Heart left ventricle (tissue), 16 donors: ENCODE measurements at regions not wholly inside any gene's neighbourhood (a gene's known extent, or its start where the extent isn't known, plus 50 kb on each side); places are given as distances from the start of the nearest gene placed in this dataset.

Experiments
- ATAC-seq, 4 donors: fragments of 200-7000 bp; cut with Tn5 transposase; one replicate each; pipeline ENCODE4 v1.9.1; 2020 to 2022; ENCODE audit warnings: moderate library complexity in 4 of 4, mild to moderate bottlenecking in 3 of 4, moderate number of reproducible peaks in 1 of 4
- DNase-seq, 5 donors: peaks; one replicate each; pipeline ENCODE4 v3.0.0-alpha.2; 2020
- H3K27ac ChIP-seq, 12 donors: fragments of 200-600 bp; sonication (generic) in 4 of 12; one replicate each; pipeline versions ENCODE4 v1.5.0 to v1.8.0; 2016 to 2022; ENCODE audit warnings: mild to moderate bottlenecking in 2 of 12
- H3K27me3 ChIP-seq, 9 donors: fragments of 200-600 bp; sonication (generic) in 2 of 9; one replicate each; pipeline versions ENCODE4 v1.5.1 to v1.8.0; 2016 to 2022; ENCODE audit warnings: mild to moderate bottlenecking in 3 of 9
- H3K36me3 ChIP-seq, 9 donors: fragments of 200-600 bp; sonication (generic) in 2 of 9; one replicate each; pipeline versions ENCODE4 v1.5.0 to v1.8.0; 2018 to 2022; ENCODE audit warnings: mild to moderate bottlenecking in 2 of 9
- H3K4me1 ChIP-seq, 12 donors: fragments of 200-600 bp; sonication (generic) in 4 of 12; one replicate each; pipeline versions ENCODE4 v1.5.0 to v1.8.0; 2016 to 2022; ENCODE audit warnings: mild to moderate bottlenecking in 3 of 12
- H3K4me3 ChIP-seq, 12 donors: fragments of 200-600 bp; sonication (generic) in 4 of 12; one replicate each; pipeline versions ENCODE4 v1.5.0 to v1.8.0; 2017 to 2022; ENCODE audit warnings: mild to moderate bottlenecking in 9 of 12, moderate library complexity in 4 of 12
- H3K9me3 ChIP-seq, 12 donors: fragments of 200-600 bp; sonication (generic) in 4 of 12; one replicate each; pipeline versions ENCODE4 v1.5.0 to v1.8.0; 2016 to 2022; ENCODE audit warnings: mild to moderate bottlenecking in 1 of 12
- POLR2A ChIP-seq, 2 donors: fragments of 450-650 bp; IDR thresholded peaks; one replicate each; pipeline ENCODE4 v1.6.1; 2017; ENCODE audit warnings: antibody characterized with exemption in 2 of 2, mild to moderate bottlenecking in 2 of 2, moderate library complexity in 2 of 2
- WGBS, 4 donors: extraction: QIAGEN DNeasy Blood & Tissue Kit in 2 of 4; methylation state at CpG; one replicate each; pipeline versions ENCODE4 v1.1.5 to v1.1.7; 2013 to 2018; 5-methylcytosine and 5-hydroxymethylcytosine counted together
- intact Hi-C, 10 donors: fragments of 100-400 bp; cut with DNase I; formaldehyde crosslinking; loops; one replicate each; pipeline versions ENCODE4 v1.11.1 to v1.14.2; 2022
- TF ChIP-seq, protein P1 (sequence below), 12 donors: fragments of 200-600 bp; sonication (generic) in 4 of 12; IDR thresholded peaks; one replicate each; pipeline versions ENCODE4 v1.5.0 to v1.8.0; 2018 to 2022; ENCODE audit warnings: antibody characterized with exemption in 12 of 12, mild to moderate bottlenecking in 5 of 12
- donor health status: ischemic (EF 13 %, LVEDD 7.1; RV severe dilation, severe dysfunction).
- donor health status: healthy with polysubstance abuse.
- donor health status: DM: no; HTN: yes; CAD: no.
- donor health status: DM: no; HTN: no; CAD: no.
- donor health status: ischemic (EF 25% LVEDD 6.9; RV normal size, moderate dysfunction).
- donor health status: ischemic (EF 25% LVEDD 5.7; RV mildly dilated, moderate dysfunction).
- donor health status: healthy.
- donor health status: DM: yes; HTN: yes; CAD: no.
- donor health status: ischemic (EF 35%, LVEDD 5.7; RV mildly dilated, moderate dysfunction).
- donor health status: nonischemic (EF 11% LVEDD 7.7; RV severe dilation, severe dysfunction).
- donor health status: DM: yes; HTN: yes; CAD: no.
- donor health status: PGD.
- donor health status: ischemic (EF 29% LVEDD 5.4; RV normal size, mild dysfunction).
- donor health status: nonischemic (EF 23%, LVEDD 6.1; RV moderate dilation, normal function).

DNA sequence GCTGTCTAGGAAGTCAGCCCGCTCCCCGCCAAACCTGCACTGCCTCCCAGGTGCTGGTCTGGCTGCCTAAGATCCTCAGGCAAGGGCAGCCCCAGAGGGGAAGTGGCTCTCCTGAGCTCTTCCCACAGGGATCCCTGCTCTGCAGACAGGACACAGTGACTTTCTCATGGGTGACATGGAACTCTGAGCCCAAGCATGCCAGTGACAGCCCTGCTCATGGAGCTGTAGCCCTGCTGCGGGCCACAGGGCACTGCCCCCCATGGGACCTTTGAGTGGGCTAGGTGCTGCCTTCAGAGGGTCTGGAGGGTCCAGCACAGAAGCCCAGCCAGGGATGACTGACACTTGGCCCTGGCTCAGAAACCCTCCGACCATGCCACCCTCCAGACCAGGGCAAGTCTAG lies 109.1 kb downstream of the TUBA3C start:
- no peaks in the 10 kb centered on the region for H3K36me3 ChIP-seq
- intact Hi-C loops: loop anchor here in 1 of 10 donors (2.0 kb wide), 1 partner anchor 16 kb away; no protein-coding TSS in a partner anchor
- H3K4me1 ChIP-seq: no peaks in the 10 kb centered on the region
- no peak overlapping the region for H3K4me3 ChIP-seq
- H3K9me3 ChIP-seq: no peaks in the 10 kb centered on the region
- 65 to 93% (median 83%) methylated on average over 4 of the region's 4 CpGs for WGBS, 4 donors
- no peak overlapping the region for H3K27ac ChIP-seq
- TF ChIP-seq POLR2A (IDR thresholded peaks at IDR 0.05): no peak
- TF ChIP-seq, protein P1, sequence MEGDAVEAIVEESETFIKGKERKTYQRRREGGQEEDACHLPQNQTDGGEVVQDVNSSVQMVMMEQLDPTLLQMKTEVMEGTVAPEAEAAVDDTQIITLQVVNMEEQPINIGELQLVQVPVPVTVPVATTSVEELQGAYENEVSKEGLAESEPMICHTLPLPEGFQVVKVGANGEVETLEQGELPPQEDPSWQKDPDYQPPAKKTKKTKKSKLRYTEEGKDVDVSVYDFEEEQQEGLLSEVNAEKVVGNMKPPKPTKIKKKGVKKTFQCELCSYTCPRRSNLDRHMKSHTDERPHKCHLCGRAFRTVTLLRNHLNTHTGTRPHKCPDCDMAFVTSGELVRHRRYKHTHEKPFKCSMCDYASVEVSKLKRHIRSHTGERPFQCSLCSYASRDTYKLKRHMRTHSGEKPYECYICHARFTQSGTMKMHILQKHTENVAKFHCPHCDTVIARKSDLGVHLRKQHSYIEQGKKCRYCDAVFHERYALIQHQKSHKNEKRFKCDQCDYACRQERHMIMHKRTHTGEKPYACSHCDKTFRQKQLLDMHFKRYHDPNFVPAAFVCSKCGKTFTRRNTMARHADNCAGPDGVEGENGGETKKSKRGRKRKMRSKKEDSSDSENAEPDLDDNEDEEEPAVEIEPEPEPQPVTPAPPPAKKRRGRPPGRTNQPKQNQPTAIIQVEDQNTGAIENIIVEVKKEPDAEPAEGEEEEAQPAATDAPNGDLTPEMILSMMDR (IDR thresholded peaks at IDR 0.05): no peak
- H3K27me3 ChIP-seq: no peaks in the 10 kb centered on the region
- peak in 1 of 5 donors; percentile 38 for DNase-seq
- ATAC-seq: no peak

DNA sequence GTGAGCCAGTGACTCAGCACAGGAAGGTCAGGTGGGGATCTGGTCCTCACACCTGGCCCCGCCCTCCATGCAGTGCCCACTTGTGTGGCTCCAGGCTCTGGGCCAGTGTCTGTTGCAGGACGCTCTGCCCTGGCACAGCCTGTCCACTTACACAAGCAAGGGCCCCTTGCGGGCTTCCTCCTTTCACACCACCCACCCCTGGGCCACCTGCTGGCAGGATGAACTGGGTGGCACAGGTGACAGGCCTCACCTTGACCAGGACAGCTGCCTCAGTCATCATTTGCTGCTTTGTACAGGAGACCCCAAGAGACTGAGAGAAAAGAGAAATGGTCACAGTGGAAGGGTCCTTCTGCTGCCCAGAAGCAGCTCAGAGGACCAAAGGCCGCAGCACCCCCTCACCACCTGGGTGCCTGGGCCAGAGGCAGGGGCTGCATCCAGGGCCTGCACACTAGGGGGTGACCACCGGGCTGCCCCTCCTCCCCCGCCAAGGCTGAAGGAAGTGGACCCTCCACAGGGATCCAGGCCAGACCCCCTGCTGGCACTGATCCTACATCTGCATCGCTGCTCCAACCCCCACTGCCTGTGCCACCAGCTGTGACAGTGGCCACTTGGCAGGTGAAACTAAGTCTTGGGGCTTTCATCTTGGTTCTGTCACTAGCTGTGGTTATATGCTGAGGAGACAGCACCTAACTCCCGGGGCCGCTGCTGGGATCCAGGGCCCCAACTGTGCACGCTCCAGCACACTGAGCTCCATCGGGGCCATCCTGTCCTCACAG lies 110.3 kb downstream of the TUBA3C start:
- WGBS, 4 donors: 78 to 90% (median 80%) methylated on average over 9 to 11 of the region's 11 CpGs
- Histone ChIP-seq H3K4me3 (no peak overlapping the region), H3K36me3 (no peaks in the 10 kb centered on the region), H3K27me3 (no peaks in the 10 kb centered on the region), H3K4me1 (no peaks in the 10 kb centered on the region), H3K27ac (no peak overlapping the region), H3K9me3 (peaks cover 0 to 2% (median 0%) of the 10 kb centered on the region in 12 donors)
- ATAC-seq (peak in 1 of 4 donors; percentile 39), DNase-seq (no peak)
- TF ChIP-seq POLR2A (IDR thresholded peaks at IDR 0.05): no peak
- TF ChIP-seq, protein P1 (IDR thresholded peaks at IDR 0.05): no peak
- intact Hi-C loops: no loop called here

DNA sequence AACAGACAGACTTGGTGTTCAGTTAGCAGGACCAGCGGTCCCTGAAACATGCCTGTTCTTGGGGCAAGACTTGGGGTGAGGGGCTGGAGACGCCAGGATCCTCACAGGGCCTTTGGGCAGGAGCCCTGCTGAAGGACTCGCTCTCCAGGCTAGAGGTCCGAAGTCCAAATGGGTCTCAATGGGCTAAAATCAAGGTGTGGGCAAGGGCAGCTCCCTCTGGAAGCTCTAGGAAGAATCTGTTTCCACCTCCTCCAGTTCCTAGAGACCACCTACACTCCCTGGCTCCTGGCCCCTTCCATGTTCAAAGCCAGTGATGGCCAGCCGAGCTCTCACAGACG lies 111.3 kb downstream of the TUBA3C start:
- Histone ChIP-seq H3K9me3 (peaks cover 0 to 8% (median 0%) of the 10 kb centered on the region in 12 donors), H3K4me3 (no peak overlapping the region), H3K4me1 (no peaks in the 10 kb centered on the region), H3K36me3 (no peaks in the 10 kb centered on the region), H3K27me3 (no peaks in the 10 kb centered on the region), H3K27ac (no peak overlapping the region)
- no peak for TF ChIP-seq POLR2A (IDR thresholded peaks at IDR 0.05)
- TF ChIP-seq, protein P1 (IDR thresholded peaks at IDR 0.05): no peak
- 65 to 77% (median 72%) methylated on average over 6 of the region's 6 CpGs for WGBS, 4 donors
- DNase-seq: no peak
- no peak for ATAC-seq
- intact Hi-C loops: no loop called here

DNA sequence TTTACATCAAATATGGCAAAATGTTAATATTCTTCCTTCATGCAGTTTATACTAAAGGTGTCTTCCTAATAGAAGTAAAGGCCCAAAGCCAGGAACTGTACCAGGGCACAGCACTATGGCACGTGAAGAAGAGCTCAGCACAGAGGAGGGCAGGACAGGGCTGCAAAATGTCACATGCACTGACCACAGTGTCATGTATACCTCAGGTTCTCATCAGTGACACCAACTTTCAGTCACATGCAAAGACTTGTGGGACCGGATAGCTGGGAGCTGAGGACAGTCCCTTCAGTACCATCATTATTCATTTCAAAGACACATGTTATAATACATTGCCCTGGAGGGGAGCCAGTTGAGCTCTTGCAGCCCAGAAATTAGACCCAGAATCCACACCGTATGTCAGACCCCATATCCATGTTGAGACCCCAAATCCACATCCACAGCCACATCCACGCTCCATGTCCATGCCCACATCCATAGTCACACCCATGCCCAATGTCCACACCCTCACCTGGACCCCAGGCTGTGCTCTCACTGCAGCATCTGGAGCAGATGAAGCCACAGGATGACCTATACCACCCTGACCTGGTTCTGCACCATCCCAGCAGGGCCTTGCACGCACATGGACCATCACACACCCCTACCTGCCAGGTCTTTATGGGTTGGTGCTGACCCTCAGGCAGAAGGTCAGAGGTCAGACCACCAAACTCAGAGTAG lies 111.8 kb downstream of the TUBA3C start:
- intact Hi-C loops: no loop called here
- no peak overlapping the region for H3K4me3 ChIP-seq
- no peaks in the 10 kb centered on the region for H3K4me1 ChIP-seq
- H3K27me3 ChIP-seq: no peaks in the 10 kb centered on the region
- 61 to 74% (median 66%) methylated on average over 5 of the region's 5 CpGs for WGBS, 4 donors
- no peaks in the 10 kb centered on the region for H3K36me3 ChIP-seq
- TF ChIP-seq, protein P1 (IDR thresholded peaks at IDR 0.05): no peak
- TF ChIP-seq POLR2A (IDR thresholded peaks at IDR 0.05): no peak
- ATAC-seq (no peak), DNase-seq (no peak)
- H3K27ac ChIP-seq: no peak overlapping the region
- H3K9me3 ChIP-seq: peaks cover 0 to 13% (median 0%) of the 10 kb centered on the region in 12 donors
